ENCODE measurements at regions not wholly inside any gene's neighbourhood (a gene's known extent, or its start where the extent isn't known, plus 50 kb on each side); places are given as distances from the start of the nearest gene placed in this dataset.

- no peaks in the 10 kb centered on the region for H3K9me3 ChIP-seq
- no peaks in the 10 kb centered on the region for H3K36me3 ChIP-seq (replicated peaks)
- in situ Hi-C loops (cut with MboI; ENCODE audit: low sequenced_read_pairs) = no loop called here
- no peaks in the 10 kb centered on the region for H3K4me1 ChIP-seq
- DNase-seq (ENCODE audit: low spot score in 2 of 2) = no peak
- no peaks in the 10 kb centered on the region for H3K27me3 ChIP-seq (ENCODE audit: low read depth)
- no peak overlapping the region for H3K4me3 ChIP-seq
These were observed 234.5 kb downstream of the NXPE2 start for GRCh38 chr11:114912826-114913225.

GRCh38 chr11:114914231-114915005, 236.1 kb downstream of the NXPE2 start:
- H3K36me3 ChIP-seq (replicated peaks) = no peaks in the 10 kb centered on the region
- H3K9me3 ChIP-seq = no peaks in the 10 kb centered on the region
- H3K4me1 ChIP-seq = no peaks in the 10 kb centered on the region
- no peak overlapping the region for H3K4me3 ChIP-seq
- no peaks in the 10 kb centered on the region for H3K27me3 ChIP-seq (ENCODE audit: low read depth)
- in situ Hi-C loops (cut with MboI; ENCODE audit: low sequenced_read_pairs) = no loop called here
- DNase-seq (ENCODE audit: low spot score in 2 of 2) = no peak

GRCh38 chr11:114915871-114916805, 237.8 kb downstream of the NXPE2 start:
- DNase-seq (ENCODE audit: low spot score in 2 of 2) = no peak
- Histone ChIP-seq H3K4me3 (no peak overlapping the region), H3K4me1 (no peaks in the 10 kb centered on the region), H3K9me3 (no peaks in the 10 kb centered on the region), H3K27me3 (ENCODE audit: low read depth) (no peaks in the 10 kb centered on the region), H3K36me3 (replicated peaks) (no peaks in the 10 kb centered on the region)
- in situ Hi-C loops (cut with MboI; ENCODE audit: low sequenced_read_pairs) = no loop called here

- Histone ChIP-seq H3K4me1 (no peaks in the 10 kb centered on the region), H3K36me3 (replicated peaks) (no peaks in the 10 kb centered on the region), H3K27me3 (ENCODE audit: low read depth) (no peaks in the 10 kb centered on the region), H3K9me3 (no peaks in the 10 kb centered on the region), H3K4me3 (no peak overlapping the region)
- in situ Hi-C loops (cut with MboI; ENCODE audit: low sequenced_read_pairs) = no loop called here
- DNase-seq (ENCODE audit: low spot score in 2 of 2) = no peak
These were observed 240.0 kb downstream of the NXPE2 start for GRCh38 chr11:114918286-114918685.

GRCh38 chr11:114921697-114922096, 243.4 kb downstream of the NXPE2 start:
- Histone ChIP-seq H3K9me3 (no peaks in the 10 kb centered on the region), H3K4me1 (no peaks in the 10 kb centered on the region)
- in situ Hi-C loops (cut with MboI; ENCODE audit: low sequenced_read_pairs) = no loop called here

GRCh38 chr11:114924042-114924441, 245.7 kb downstream of the NXPE2 start:
- Histone ChIP-seq H3K27me3 (ENCODE audit: low read depth) (no peaks in the 10 kb centered on the region), H3K4me3 (no peak overlapping the region), H3K36me3 (replicated peaks) (no peaks in the 10 kb centered on the region), H3K4me1 (no peaks in the 10 kb centered on the region), H3K9me3 (no peaks in the 10 kb centered on the region)
- in situ Hi-C loops (cut with MboI; ENCODE audit: low sequenced_read_pairs) = no loop called here
- DNase-seq (ENCODE audit: low spot score in 2 of 2) = no peak

More at GRCh38 chr11:114921697-114922096, 243.4 kb downstream of the NXPE2 start:
- no peak for DNase-seq (ENCODE audit: low spot score in 2 of 2)
- Histone ChIP-seq H3K36me3 (replicated peaks) (no peaks in the 10 kb centered on the region), H3K4me3 (no peak overlapping the region), H3K27me3 (ENCODE audit: low read depth) (no peaks in the 10 kb centered on the region)

GRCh38 chr11:114925591-114925990, 247.3 kb downstream of the NXPE2 start:
- no peaks in the 10 kb centered on the region for H3K9me3 ChIP-seq
- H3K36me3 ChIP-seq (replicated peaks) = no peaks in the 10 kb centered on the region
- H3K4me3 ChIP-seq = no peak overlapping the region
- no peaks in the 10 kb centered on the region for H3K27me3 ChIP-seq (ENCODE audit: low read depth)
- in situ Hi-C loops (cut with MboI; ENCODE audit: low sequenced_read_pairs) = no loop called here
- H3K4me1 ChIP-seq = no peaks in the 10 kb centered on the region
- DNase-seq (ENCODE audit: low spot score in 2 of 2) = no peak

GRCh38 chr11:114928260-114928870, 250.0 kb downstream of the NXPE2 start:
- no peaks in the 10 kb centered on the region for H3K9me3 ChIP-seq
- no peak for DNase-seq (ENCODE audit: low spot score in 2 of 2)
- in situ Hi-C loops (cut with MboI; ENCODE audit: low sequenced_read_pairs) = no loop called here

GRCh38 chr11:114929351-114930000, 251.1 kb downstream of the NXPE2 start:
- H3K36me3 ChIP-seq (replicated peaks) = no peaks in the 10 kb centered on the region
- in situ Hi-C loops (cut with MboI; ENCODE audit: low sequenced_read_pairs) = no loop called here
- H3K4me1 ChIP-seq = no peaks in the 10 kb centered on the region
- H3K27me3 ChIP-seq (ENCODE audit: low read depth) = no peaks in the 10 kb centered on the region
- H3K4me3 ChIP-seq = no peak overlapping the region
- H3K9me3 ChIP-seq = no peaks in the 10 kb centered on the region
- no peak for DNase-seq (ENCODE audit: low spot score in 2 of 2)

More at GRCh38 chr11:114928260-114928870, 250.0 kb downstream of the NXPE2 start:
- H3K4me3 ChIP-seq = no peak overlapping the region
- no peaks in the 10 kb centered on the region for H3K27me3 ChIP-seq (ENCODE audit: low read depth)
- H3K36me3 ChIP-seq (replicated peaks) = no peaks in the 10 kb centered on the region
- H3K4me1 ChIP-seq = no peaks in the 10 kb centered on the region

GRCh38 chr11:114938799-114939198, 260.5 kb downstream of the NXPE2 start:
- Histone ChIP-seq H3K4me3 (no peak overlapping the region), H3K27me3 (ENCODE audit: low read depth) (no peaks in the 10 kb centered on the region), H3K36me3 (replicated peaks) (no peaks in the 10 kb centered on the region), H3K4me1 (no peaks in the 10 kb centered on the region), H3K9me3 (no peaks in the 10 kb centered on the region)
- in situ Hi-C loops (cut with MboI; ENCODE audit: low sequenced_read_pairs) = no loop called here
- DNase-seq (ENCODE audit: low spot score in 2 of 2) = no peak

GRCh38 chr11:114942207-114942606, 263.9 kb downstream of the NXPE2 start:
- H3K4me3 ChIP-seq = no peak overlapping the region
- no peak for DNase-seq (ENCODE audit: low spot score in 2 of 2)
- H3K9me3 ChIP-seq = no peaks in the 10 kb centered on the region
- H3K27me3 ChIP-seq (ENCODE audit: low read depth) = no peaks in the 10 kb centered on the region
- in situ Hi-C loops (cut with MboI; ENCODE audit: low sequenced_read_pairs) = no loop called here
- H3K36me3 ChIP-seq (replicated peaks) = no peaks in the 10 kb centered on the region
- no peaks in the 10 kb centered on the region for H3K4me1 ChIP-seq

- H3K9me3 ChIP-seq = no peaks in the 10 kb centered on the region
- H3K36me3 ChIP-seq (replicated peaks) = no peaks in the 10 kb centered on the region
- in situ Hi-C loops (cut with MboI; ENCODE audit: low sequenced_read_pairs) = no loop called here
- H3K4me3 ChIP-seq = no peak overlapping the region
- DNase-seq (ENCODE audit: low spot score in 2 of 2) = no peak
- H3K4me1 ChIP-seq = no peaks in the 10 kb centered on the region
- no peaks in the 10 kb centered on the region for H3K27me3 ChIP-seq (ENCODE audit: low read depth)
These were observed 271.5 kb downstream of the NXPE2 start for GRCh38 chr11:114949614-114950351.

- Histone ChIP-seq H3K27me3 (ENCODE audit: low read depth) (no peaks in the 10 kb centered on the region), H3K4me3 (no peak overlapping the region), H3K9me3 (no peaks in the 10 kb centered on the region), H3K36me3 (replicated peaks) (no peaks in the 10 kb centered on the region), H3K4me1 (no peaks in the 10 kb centered on the region)
- DNase-seq (ENCODE audit: low spot score in 2 of 2) = no peak
- in situ Hi-C loops (cut with MboI; ENCODE audit: low sequenced_read_pairs) = no loop called here
These were observed 274.7 kb downstream of the NXPE2 start for GRCh38 chr11:114953039-114953438.

All from HAP-1 (cell line).